ENCODE measurements at regions not wholly inside any gene's neighbourhood (a gene's known extent, or its start where the extent isn't known, plus 50 kb on each side); places are given as distances from the start of the nearest gene placed in this dataset.
A peak's percentile ranks its signal among the peaks of the same experiment; 100 is the strongest.

GRCh38 chr16:51657848-51658247 lies 506.8 kb upstream of the SALL1 start:
- Mint-ChIP-seq H3K4me3 (no peak overlapping the region), H3K27me3 (ENCODE audit: insufficient read depth) (no peaks in the 10 kb centered on the region; the same call in 1 of the 2 replicates), H3K9me3 (no peaks in the 10 kb centered on the region), H3K4me1 (ENCODE audit: low read depth) (no peaks in the 10 kb centered on the region; the same call in 1 of the 2 replicates), H3K36me3 (ENCODE audit: low read depth) (no peaks in the 10 kb centered on the region), H3K27ac (no peak overlapping the region)
- no peak for DNase-seq
- TF ChIP-seq CTCF (IDR thresholded peaks at IDR 0.05): no peak

GRCh38 chr16:51655249-51655648 lies 504.2 kb upstream of the SALL1 start:
- H3K27me3 Mint-ChIP-seq (ENCODE audit: insufficient read depth): no peaks in the 10 kb centered on the region; the same call in none of the 2 replicates
- TF ChIP-seq CTCF (IDR thresholded peaks at IDR 0.05): no peak
- no peaks in the 10 kb centered on the region for H3K9me3 Mint-ChIP-seq
- no peaks in the 10 kb centered on the region for H3K36me3 Mint-ChIP-seq (ENCODE audit: low read depth)
- no peak overlapping the region for H3K4me3 Mint-ChIP-seq
- no peak for DNase-seq
- no peaks in the 10 kb centered on the region; the same call in 1 of the 2 replicates for H3K4me1 Mint-ChIP-seq (ENCODE audit: low read depth)
- no peak overlapping the region for H3K27ac Mint-ChIP-seq

GRCh38 chr16:51651061-51651466 lies 500.0 kb upstream of the SALL1 start:
- TF ChIP-seq CTCF (IDR thresholded peaks at IDR 0.05): no peak
- Mint-ChIP-seq H3K27me3 (ENCODE audit: insufficient read depth) (no peaks in the 10 kb centered on the region; the same call in 1 of the 2 replicates), H3K9me3 (no peaks in the 10 kb centered on the region), H3K36me3 (ENCODE audit: low read depth) (no peaks in the 10 kb centered on the region), H3K4me1 (ENCODE audit: low read depth) (peaks cover 9% of the 10 kb centered on the region; the same call in 1 of the 2 replicates), H3K27ac (no peak overlapping the region), H3K4me3 (no peak overlapping the region)
- DNase-seq: no peak

- TF ChIP-seq CTCF (IDR thresholded peaks at IDR 0.05): no peak
- Mint-ChIP-seq H3K27ac (no peak overlapping the region), H3K4me3 (no peak overlapping the region), H3K9me3 (no peaks in the 10 kb centered on the region), H3K27me3 (ENCODE audit: insufficient read depth) (no peaks in the 10 kb centered on the region; the same call in 1 of the 2 replicates), H3K4me1 (ENCODE audit: low read depth) (peaks cover 9% of the 10 kb centered on the region; the same call in 1 of the 2 replicates), H3K36me3 (ENCODE audit: low read depth) (no peaks in the 10 kb centered on the region)
- DNase-seq: no peak
These were observed 498.6 kb upstream of the SALL1 start for GRCh38 chr16:51649631-51650030.

- TF ChIP-seq CTCF (IDR thresholded peaks at IDR 0.05): no peak
- Mint-ChIP-seq H3K27ac (no peak overlapping the region), H3K9me3 (no peaks in the 10 kb centered on the region), H3K4me1 (ENCODE audit: low read depth) (peaks cover 9% of the 10 kb centered on the region; the same call in 1 of the 2 replicates), H3K36me3 (ENCODE audit: low read depth) (no peaks in the 10 kb centered on the region), H3K4me3 (no peak overlapping the region), H3K27me3 (ENCODE audit: insufficient read depth) (no peaks in the 10 kb centered on the region; the same call in 1 of the 2 replicates)
- peak; percentile 63 for DNase-seq
These were observed 497.5 kb upstream of the SALL1 start for GRCh38 chr16:51648526-51648925.

Data from HFFc6 (cell line).